Mucosa of gallbladder (tissue), 1 donor: ENCODE measurements at regions not wholly inside any gene's neighbourhood (a gene's known extent, or its start where the extent isn't known, plus 50 kb on each side); places are given as distances from the start of the nearest gene placed in this dataset.

Experiments used
- DNase-seq: peaks from one replicate; pipeline ENCODE4 v3.0.0-alpha.2; 2020; ENCODE audit warnings: low spot score
- donor health status: DM: no; HTN: no; CAD: no.

GRCh38 chr22:49097171-49097925, 730.3 kb downstream of the BRD1 start:
- no peak for DNase-seq

GRCh38 chr22:49096476-49096875, 731.2 kb downstream of the BRD1 start:
- DNase-seq, result no peak

GRCh38 chr22:49095366-49095765, 732.3 kb downstream of the BRD1 start:
- no peak for DNase-seq

- DNase-seq, result no peak
Observed at GRCh38 chr22:49094858-49095257, 732.8 kb downstream of the BRD1 start.

- no peak for DNase-seq
Observed at GRCh38 chr22:49094151-49094550, 733.5 kb downstream of the BRD1 start.

DNA sequence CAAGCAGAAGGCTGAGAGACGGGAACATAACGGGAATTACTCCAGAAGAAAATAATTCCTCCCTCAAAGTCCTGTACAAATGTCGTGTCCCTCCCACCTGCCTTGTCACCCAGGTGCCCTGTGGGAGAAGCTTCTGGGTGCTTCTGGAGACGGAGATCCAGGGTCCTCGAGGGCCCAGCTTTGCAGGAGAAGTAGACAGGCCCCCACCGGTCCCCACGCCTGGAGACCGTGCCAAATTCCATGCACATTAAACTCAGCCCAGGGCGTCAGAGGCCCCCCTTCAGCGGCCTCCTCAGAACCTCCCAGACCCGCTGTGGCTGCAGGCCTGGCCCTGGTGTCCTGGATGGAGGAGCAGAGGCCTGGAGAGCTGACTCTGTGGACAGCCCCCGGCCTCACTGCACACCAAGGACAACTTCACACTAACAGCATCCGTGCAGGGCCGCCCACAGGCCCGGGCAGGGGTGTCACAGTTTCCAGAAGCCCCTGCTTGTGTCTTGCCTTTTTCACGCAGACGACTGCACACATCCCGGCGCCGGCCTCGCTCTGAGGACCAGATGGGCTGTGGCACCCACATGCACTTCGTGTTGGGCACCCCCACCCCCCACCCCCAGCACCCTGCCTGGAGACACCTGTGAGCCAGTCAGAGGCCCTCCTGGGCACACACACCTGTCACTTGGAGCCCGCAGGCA, 734.3 kb downstream of the BRD1 start:
- DNase-seq, result no peak

- DNase-seq, result no peak
Observed at GRCh38 chr22:49092716-49093115, 735.0 kb downstream of the BRD1 start.

GRCh38 chr22:49091917-49092545, 735.6 kb downstream of the BRD1 start:
- no peak for DNase-seq

DNA sequence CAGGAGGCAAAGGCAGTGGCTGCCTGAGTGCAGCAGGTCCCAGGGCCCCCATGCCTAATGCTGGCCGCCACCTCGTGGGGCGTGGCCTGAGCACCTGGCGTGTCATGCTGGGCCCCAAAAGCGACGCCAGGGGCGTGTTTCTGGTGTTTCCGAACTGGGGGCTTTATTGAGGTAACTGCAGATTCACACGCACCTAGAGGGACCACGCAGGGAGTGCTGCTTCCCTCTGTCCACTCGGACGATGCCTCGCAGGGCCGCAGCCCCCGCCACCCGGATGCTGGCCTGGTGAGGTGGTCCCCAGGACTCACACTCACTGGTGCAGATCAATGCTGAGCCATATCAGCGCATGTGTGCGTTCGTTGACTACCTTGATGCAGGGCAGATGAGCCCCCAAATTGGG, 736.2 kb downstream of the BRD1 start:
- no peak for DNase-seq

- DNase-seq, result no peak
Observed at GRCh38 chr22:49090853-49091135, 736.9 kb downstream of the BRD1 start.

DNA sequence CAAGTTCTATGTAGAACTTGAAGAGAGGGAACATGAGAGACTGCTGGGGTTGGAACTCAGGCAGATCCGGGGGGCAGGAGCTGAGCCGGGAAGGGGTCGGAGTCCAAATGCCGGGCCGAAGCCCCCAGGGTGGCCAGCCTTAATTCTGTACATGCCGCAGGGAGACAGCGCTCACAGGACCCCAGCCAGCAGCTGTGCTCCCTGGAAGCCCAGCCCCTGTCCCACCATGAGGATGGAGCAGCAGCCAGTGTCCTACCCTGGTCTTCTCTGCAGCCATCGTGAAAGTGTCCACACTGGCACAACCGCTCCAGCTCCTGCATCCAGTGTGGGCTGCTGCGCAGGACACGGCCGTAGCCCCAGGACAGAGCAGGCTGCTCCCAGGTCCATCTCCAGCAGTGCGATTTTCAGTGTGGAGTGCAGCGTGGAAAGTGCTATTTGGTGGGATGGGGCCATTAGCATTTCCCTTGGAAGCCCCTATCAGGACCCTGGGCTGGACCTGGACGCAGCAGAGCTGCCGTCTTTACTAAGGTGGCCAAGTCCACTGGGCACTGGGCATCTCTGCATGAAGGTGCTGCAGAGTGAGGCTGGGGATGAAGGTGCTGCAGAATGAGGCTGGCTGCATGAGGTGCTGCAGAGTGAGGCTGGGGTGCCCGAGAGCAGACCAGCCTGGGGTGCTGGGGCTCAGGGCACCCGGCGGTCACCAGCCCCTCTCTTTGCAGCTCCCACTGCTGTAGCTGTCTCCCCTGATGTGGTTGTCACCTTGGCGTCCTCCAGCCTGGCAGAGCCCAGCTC, 737.4 kb downstream of the BRD1 start:
- no peak for DNase-seq

DNA sequence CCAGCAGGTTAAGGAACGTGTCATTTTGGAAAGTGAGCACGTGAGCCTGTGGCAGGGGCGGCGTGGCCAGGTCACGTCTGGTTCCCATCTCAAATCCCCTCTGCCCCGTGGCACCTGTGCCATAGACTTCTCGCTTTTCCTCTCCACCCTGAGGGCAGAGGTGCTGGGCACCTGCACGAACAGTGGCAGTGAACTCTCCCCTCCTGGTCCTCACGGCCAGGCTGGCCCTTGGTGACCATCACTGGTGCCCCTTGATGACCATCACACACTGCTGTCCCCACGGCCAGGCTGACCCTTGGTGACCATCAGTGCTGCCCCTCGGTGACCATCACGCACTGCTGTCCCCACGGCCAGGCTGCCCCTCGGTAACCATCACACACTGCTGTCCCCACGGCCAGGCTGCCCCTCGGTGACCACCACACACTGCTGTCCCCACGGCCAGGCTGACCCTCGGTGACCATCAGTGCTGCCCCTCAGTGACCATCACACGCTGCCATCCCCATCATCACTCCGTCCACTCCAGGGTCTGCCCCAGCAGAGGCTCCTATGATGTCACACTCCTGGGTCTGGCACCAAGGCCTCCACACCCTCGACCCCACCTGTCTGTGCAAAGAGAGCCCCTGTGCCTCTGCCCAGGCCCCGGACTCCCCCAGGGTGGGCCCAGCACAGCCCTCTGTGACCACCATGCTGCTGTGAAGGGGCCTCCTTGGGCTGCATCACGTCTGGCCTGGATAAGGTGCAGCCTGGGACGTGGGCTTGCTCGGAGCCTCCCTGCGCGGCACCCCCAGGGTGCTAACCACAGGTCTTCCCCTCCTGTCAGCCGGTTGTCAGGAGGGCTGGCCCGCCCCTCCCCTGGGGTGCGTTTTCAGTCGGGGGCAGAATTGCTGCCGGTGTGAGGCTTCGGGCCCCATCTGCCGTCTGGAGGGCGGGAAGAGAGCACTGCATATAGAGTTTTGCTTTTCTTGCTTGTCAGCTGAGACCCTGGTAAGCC, 738.6 kb downstream of the BRD1 start:
- DNase-seq, result no peak

- DNase-seq, result no peak
Observed at GRCh38 chr22:49087716-49088601, 739.7 kb downstream of the BRD1 start.

GRCh38 chr22:49087198-49087597, 740.5 kb downstream of the BRD1 start:
- DNase-seq, result no peak

DNA sequence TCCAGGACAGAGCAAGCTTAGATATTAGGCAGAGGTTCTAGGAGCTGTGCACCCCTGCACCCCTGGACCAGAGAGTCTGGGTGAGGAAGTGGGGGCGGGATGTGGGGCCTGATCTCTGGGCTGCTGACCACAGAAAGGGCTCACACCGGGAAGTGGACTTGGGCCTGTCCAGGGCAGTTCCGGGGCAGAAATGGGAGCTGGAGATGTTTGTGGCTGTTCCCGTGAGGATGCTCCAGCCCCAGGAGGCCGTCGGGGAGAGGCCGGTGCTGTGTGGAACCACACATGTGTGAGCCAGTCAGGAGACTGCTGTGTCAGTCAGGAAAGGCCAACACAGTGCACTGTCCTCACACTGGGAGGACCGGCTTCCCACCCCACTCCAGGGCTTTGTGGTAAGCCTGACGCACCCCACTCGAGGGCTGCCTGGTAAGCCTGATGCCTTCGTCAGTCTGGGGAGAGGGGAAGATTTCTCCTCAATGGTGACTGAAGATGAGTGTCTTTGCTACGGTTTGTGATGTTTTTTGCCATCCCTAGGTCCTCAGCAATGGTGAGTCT, 741.0 kb downstream of the BRD1 start:
- DNase-seq, result no peak

DNA sequence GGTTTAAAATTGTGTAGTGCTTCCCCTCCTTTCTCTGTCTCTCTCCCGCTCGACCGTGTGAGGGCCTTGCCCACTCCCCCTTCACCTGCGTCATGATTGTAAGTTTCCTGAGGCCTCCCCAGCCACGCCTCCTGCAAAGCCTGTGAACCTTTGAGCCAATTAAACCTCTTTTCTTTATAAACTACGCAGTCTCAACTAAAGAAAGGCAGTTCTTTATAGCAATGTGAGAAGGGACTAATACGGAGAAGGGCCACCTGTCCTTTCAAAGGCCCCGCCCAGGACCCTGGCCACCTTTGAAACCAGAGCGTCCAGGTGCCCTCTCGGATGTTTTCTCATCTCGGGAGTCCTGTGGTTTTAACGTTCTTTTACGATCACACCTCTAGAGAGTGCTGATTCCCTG, 741.5 kb downstream of the BRD1 start:
- DNase-seq, result no peak

- no peak for DNase-seq
Observed at GRCh38 chr22:49084206-49084605, 743.5 kb downstream of the BRD1 start.

- no peak for DNase-seq
Observed at GRCh38 chr22:49083607-49084006, 744.1 kb downstream of the BRD1 start.

- no peak for DNase-seq
Observed at GRCh38 chr22:49082451-49082850, 745.2 kb downstream of the BRD1 start.

- no peak for DNase-seq
Observed at GRCh38 chr22:49081926-49082325, 745.7 kb downstream of the BRD1 start.
